OCI-LY7 (cell line): ENCODE measurements at regions not wholly inside any gene's neighbourhood (a gene's known extent, or its start where the extent isn't known, plus 50 kb on each side); places are given as distances from the start of the nearest gene placed in this dataset.

Source experiments
- BruUV-seq: library from RNA; stranded (reverse); fragments of 400-500 nt; replicated peaks from 2 replicates; lab custom pipeline; 2021; lab: Mats Ljungman, UMichigan
- CTCF ChIA-PET: fragments of 300-600 bp; sonication (Branson Sonifier 250); formaldehyde crosslinking; loops from one replicate; lab custom pipeline; 2022; ENCODE audit warnings: antibody characterized with exemption; ENCODE audit not compliant: unreplicated experiment; lab: Charles Lee
- POLR2A ChIA-PET: fragments of 300-600 bp; sonication (Branson Sonifier 250); formaldehyde crosslinking; loops from one replicate; lab custom pipeline; 2022; ENCODE audit warnings: antibody characterized with exemption; lab: Charles Lee
- DNase-seq: peaks from one replicate; pipeline ENCODE4 v3.0.0-alpha.2; 2015; ENCODE audit warnings: low spot score
- H2AFZ ChIP-seq: fragments of 200-600 bp; sonication (generic), shearing (Covaris generic); 2 replicates; pipeline ENCODE4 v1.6.1; 2014; ENCODE audit warnings: mild to moderate bottlenecking, antibody characterized with exemption, low read length, moderate library complexity
- H3K27ac ChIP-seq: fragments of 200-600 bp; sonication (generic); 2 replicates; pipeline ENCODE4 v1.5.1; 2014; ENCODE audit warnings: mixed run types, low read depth, mild to moderate bottlenecking, moderate library complexity, low read length, inconsistent platforms; ENCODE audit not compliant: poor library complexity, severe bottlenecking
- H3K36me3 ChIP-seq: fragments of 200-600 bp; sonication (generic); 2 replicates; pipeline ENCODE4 v1.6.1; 2014; ENCODE audit warnings: mild to moderate bottlenecking, antibody characterized with exemption, low read length, moderate library complexity, mixed read lengths; ENCODE audit not compliant: insufficient read depth
- H3K4me1 ChIP-seq: fragments of 200-600 bp; sonication (generic); 2 replicates; pipeline ENCODE4 v1.5.1; 2014; ENCODE audit warnings: mild to moderate bottlenecking, low read length; ENCODE audit not compliant: insufficient read depth, poor library complexity, severe bottlenecking
- H3K4me2 ChIP-seq: fragments of 200-600 bp; sonication (generic); 2 replicates; pipeline ENCODE4 v1.6.1; 2014; ENCODE audit warnings: mild to moderate bottlenecking, low read length
- H3K4me3 ChIP-seq: fragments of 200-600 bp; sonication (generic); 2 replicates; pipeline ENCODE4 v1.5.1; 2014; ENCODE audit warnings: mild to moderate bottlenecking, low read depth, low read length; ENCODE audit not compliant: poor library complexity, severe bottlenecking
- H3K79me2 ChIP-seq: fragments of 200-600 bp; sonication (generic); 2 replicates; pipeline ENCODE4 v1.6.1; 2016; ENCODE audit warnings: low read depth, mild to moderate bottlenecking, low read length, moderate library complexity, mixed read lengths; ENCODE audit not compliant: insufficient read depth
- H3K9me2 ChIP-seq: fragments of 200-600 bp; sonication (generic); 2 replicates; pipeline ENCODE4 v1.6.1; 2016; ENCODE audit warnings: mild to moderate bottlenecking, low read length, mixed read lengths; ENCODE audit not compliant: insufficient read depth
- H3K9me3 ChIP-seq: fragments of 200-600 bp; sonication (generic); 2 replicates; pipeline ENCODE4 v1.6.1; 2014; ENCODE audit warnings: mild to moderate bottlenecking, mixed run types, low read length, mixed read lengths
- H4K20me1 ChIP-seq: fragments of 200-600 bp; sonication (generic); 2 replicates; pipeline ENCODE4 v1.6.1; 2014; ENCODE audit warnings: mild to moderate bottlenecking, antibody characterized with exemption, low read length, moderate library complexity, mixed read lengths; ENCODE audit not compliant: insufficient read depth
- EZH2phosphoT487 ChIP-seq: fragments of 200-600 bp; sonication (generic); IDR thresholded peaks from 2 replicates; pipeline ENCODE4 v1.6.1; 2018; ENCODE audit warnings: low read depth, borderline replicate concordance, mild to moderate bottlenecking, mixed run types, antibody characterized with exemption, low read length, moderate library complexity, mixed read lengths
- intact Hi-C: fragments of 100-400 bp; cut with micrococcal nuclease; formaldehyde crosslinking; loops from one replicate; pipeline ENCODE4 v1.10.0; 2022; ENCODE audit not compliant: unreplicated experiment
- TF ChIP-seq, protein P1 (sequence below): fragments of 200-600 bp; sonication (generic); conservative IDR thresholded peaks from 2 replicates; pipeline ENCODE4 v1.5.1; 2014; ENCODE audit warnings: mild to moderate bottlenecking, antibody characterized with exemption, low read length, moderate library complexity, mixed read lengths

DNA sequence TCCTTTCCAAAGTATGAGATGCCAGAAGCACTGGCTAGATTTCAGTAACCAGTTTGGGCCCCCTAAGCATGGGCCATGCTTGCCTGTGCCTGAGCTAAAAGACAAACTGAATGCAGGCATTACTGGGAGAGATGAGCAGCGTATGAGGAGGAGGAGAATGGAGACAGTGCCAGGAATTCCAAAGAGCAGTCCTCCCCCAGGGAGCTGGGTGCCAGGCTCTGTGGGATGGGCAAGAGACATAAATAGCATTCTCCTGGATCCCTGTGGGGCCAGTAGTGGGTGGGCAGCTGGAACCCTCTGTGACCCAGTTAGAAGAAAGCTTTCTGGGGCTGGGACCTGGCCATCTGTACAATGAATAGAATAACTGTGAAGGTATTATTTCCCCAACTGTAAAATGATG lies 235.6 kb downstream of the KCNA4 start:
- H2AFZ ChIP-seq: no peak overlapping the region
- no peaks in the 10 kb centered on the region for H3K36me3 ChIP-seq
- no peaks in the 10 kb centered on the region for H3K79me2 ChIP-seq
- intact Hi-C loops: no loop called here
- ChIA-PET POLR2A (interaction anchor here (0.6 to 1.3 kb wide), 3 partner anchors 8 to 98 kb away, joined by 3 to 7 read pairs (median 4); no protein-coding TSS in a partner anchor), CTCF (no interaction called here)
- no peak for DNase-seq
- no peak for TF ChIP-seq EZH2phosphoT487
- TF ChIP-seq, protein P1, sequence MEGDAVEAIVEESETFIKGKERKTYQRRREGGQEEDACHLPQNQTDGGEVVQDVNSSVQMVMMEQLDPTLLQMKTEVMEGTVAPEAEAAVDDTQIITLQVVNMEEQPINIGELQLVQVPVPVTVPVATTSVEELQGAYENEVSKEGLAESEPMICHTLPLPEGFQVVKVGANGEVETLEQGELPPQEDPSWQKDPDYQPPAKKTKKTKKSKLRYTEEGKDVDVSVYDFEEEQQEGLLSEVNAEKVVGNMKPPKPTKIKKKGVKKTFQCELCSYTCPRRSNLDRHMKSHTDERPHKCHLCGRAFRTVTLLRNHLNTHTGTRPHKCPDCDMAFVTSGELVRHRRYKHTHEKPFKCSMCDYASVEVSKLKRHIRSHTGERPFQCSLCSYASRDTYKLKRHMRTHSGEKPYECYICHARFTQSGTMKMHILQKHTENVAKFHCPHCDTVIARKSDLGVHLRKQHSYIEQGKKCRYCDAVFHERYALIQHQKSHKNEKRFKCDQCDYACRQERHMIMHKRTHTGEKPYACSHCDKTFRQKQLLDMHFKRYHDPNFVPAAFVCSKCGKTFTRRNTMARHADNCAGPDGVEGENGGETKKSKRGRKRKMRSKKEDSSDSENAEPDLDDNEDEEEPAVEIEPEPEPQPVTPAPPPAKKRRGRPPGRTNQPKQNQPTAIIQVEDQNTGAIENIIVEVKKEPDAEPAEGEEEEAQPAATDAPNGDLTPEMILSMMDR: no peak
- no TSS peak for BruUV-seq
- no peaks in the 10 kb centered on the region for H3K9me3 ChIP-seq
- H3K9me2 ChIP-seq: no peaks in the 10 kb centered on the region
- H3K4me1 ChIP-seq: no peaks in the 10 kb centered on the region
- no peak overlapping the region for H3K4me3 ChIP-seq
- no peak overlapping the region for H3K27ac ChIP-seq
- H3K4me2 ChIP-seq: no peak overlapping the region
- H4K20me1 ChIP-seq: no peaks in the 10 kb centered on the region

DNA sequence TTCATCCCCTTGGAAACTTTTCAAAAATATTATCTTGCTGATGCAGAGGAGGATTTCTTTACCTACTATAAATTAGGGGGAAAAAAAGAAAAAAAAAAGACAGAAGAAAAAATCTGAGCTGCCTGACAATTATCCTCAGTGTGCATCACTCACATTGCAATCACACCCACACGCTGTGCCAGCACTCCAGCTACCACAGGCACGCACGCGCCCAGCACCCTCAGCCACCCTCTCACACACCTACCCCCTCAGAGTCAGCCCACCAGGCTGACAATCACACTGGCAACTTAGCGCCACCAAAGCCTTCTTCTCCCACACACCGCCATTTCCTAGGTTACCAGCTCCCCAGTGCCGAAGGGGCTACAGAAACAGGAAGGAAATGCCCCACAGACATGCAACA lies 236.1 kb downstream of the KCNA4 start:
- DNase-seq: no peak
- Histone ChIP-seq H3K4me2 (no peak overlapping the region), H2AFZ (no peak overlapping the region), H4K20me1 (no peaks in the 10 kb centered on the region), H3K79me2 (no peaks in the 10 kb centered on the region), H3K4me1 (no peaks in the 10 kb centered on the region), H3K36me3 (no peaks in the 10 kb centered on the region), H3K9me3 (no peaks in the 10 kb centered on the region), H3K9me2 (no peaks in the 10 kb centered on the region), H3K27ac (no peak overlapping the region), H3K4me3 (no peak overlapping the region)
- BruUV-seq: no TSS peak
- ChIA-PET POLR2A (interaction anchor here (0.7 kb wide), 1 partner anchor 11 kb away, joined by 3 read pairs; no protein-coding TSS in a partner anchor), CTCF (no interaction called here)
- TF ChIP-seq, protein P1: no peak
- TF ChIP-seq EZH2phosphoT487: no peak
- intact Hi-C loops: no loop called here

DNA sequence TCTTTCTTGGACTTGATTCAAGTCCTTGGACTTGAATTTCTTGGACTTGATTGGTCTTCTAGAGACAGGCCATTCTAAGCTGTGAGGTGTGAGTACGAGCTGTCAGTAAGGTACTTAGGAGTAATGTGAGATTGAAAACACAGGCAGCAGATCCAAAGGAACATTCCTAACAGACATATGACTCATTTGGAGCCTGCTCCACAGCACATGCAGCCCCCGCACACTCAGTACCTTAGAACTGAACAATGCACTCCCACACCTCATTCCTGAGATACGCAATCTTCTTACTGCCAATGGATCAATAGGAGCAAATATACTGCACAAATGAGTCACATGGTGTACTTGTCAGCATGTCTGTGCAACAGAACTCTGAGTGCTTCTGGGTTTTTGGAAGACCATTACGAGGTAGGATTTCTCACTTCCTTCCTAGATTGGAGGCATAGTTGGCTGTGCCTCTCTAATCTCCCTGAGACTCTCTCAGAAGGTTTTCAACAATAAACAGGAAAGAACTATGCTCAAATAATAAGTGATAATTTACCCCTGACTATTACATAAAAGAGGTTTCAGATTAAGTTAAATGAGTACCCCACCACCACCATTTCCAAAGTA lies 243.1 kb downstream of the KCNA4 start:
- no peak for DNase-seq
- Histone ChIP-seq H3K9me2 (no peaks in the 10 kb centered on the region), H3K4me3 (no peak overlapping the region), H3K4me1 (no peaks in the 10 kb centered on the region), H4K20me1 (no peaks in the 10 kb centered on the region), H3K4me2 (no peak overlapping the region), H3K36me3 (no peaks in the 10 kb centered on the region), H3K27ac (no peak overlapping the region), H2AFZ (no peak overlapping the region), H3K79me2 (no peaks in the 10 kb centered on the region), H3K9me3 (no peaks in the 10 kb centered on the region)
- ChIA-PET CTCF (no interaction called here), POLR2A (interaction anchor here (0.7 kb wide), 1 partner anchor 8 kb away, joined by 7 read pairs; no protein-coding TSS in a partner anchor)
- TF ChIP-seq EZH2phosphoT487: no peak
- TF ChIP-seq, protein P1: no peak
- intact Hi-C loops: no loop called here
- BruUV-seq: no TSS peak
